K562 (cell line): ENCODE measurements at regions not wholly inside any gene's neighbourhood (a gene's known extent, or its start where the extent isn't known, plus 50 kb on each side); places are given as distances from the start of the nearest gene placed in this dataset.

ENCODE experiments used
- HNRNPUL1 ChIP-seq: fragments of 200-400 bp; formaldehyde crosslinking; IDR thresholded peaks from 2 replicates; pipeline ENCODE4 v1.6.1; 2017; ENCODE audit warnings: low read length
- MAFF ChIP-seq: IDR thresholded peaks from 2 replicates; pipeline ENCODE4 v1.6.1; 2012; ENCODE audit warnings: low read length, improper control_type of control experiment
- NR2C1 ChIP-seq, 2 experiments: fragments of 450-650 bp; IDR thresholded peaks; 2 replicates each; pipeline ENCODE4 v1.6.1; 2017; ENCODE audit warnings: mild to moderate bottlenecking in 2 of 2, antibody characterized with exemption in 1 of 2, inconsistent platforms in 1 of 2, missing compliant biosample characterization in 1 of 2, missing genetic modification characterization in 1 of 2
- NR3C1 ChIP-seq: sonication (generic); formaldehyde crosslinking; IDR thresholded peaks from 2 replicates; pipeline ENCODE4 v1.8.1; 2022; ENCODE audit warnings: missing genetic modification reagents
- SREBF1 ChIP-seq: fragments of 150-350 bp; IDR thresholded peaks from 2 replicates; pipeline ENCODE4 v1.6.1; 2014; ENCODE audit warnings: antibody characterized with exemption, low read depth, low read length, borderline replicate concordance
- SREBF2 ChIP-seq: sonication (generic); formaldehyde crosslinking; IDR thresholded peaks from 2 replicates; pipeline ENCODE4 v1.4.0; 2020; ENCODE audit warnings: mild to moderate bottlenecking, missing genetic modification reagents
- ZBTB17 ChIP-seq: fragments of 450-650 bp; formaldehyde crosslinking; IDR thresholded peaks from 2 replicates; pipeline ENCODE4 v1.4.0; 2020; ENCODE audit warnings: mild to moderate bottlenecking
- ZFPM2 ChIP-seq: fragments of 250-450 bp; sonication (Bioruptor Pico); IDR thresholded peaks from 2 replicates; pipeline ENCODE4 v1.5.1; 2022; ENCODE audit warnings: mild to moderate bottlenecking
- ZNF280B ChIP-seq: fragments of 250-450 bp; sonication (Bioruptor Pico); IDR thresholded peaks from 2 replicates; pipeline ENCODE4 v1.5.1; 2021; ENCODE audit warnings: mild to moderate bottlenecking
- TF ChIP-seq, protein P1 (sequence below), 3 experiments: IDR thresholded peaks in 2 of 3; conservative IDR thresholded peaks in 1 of 3; 2 replicates each; pipeline ENCODE4 v1.5.1; 2011 to 2012; ENCODE audit warnings: low read length in 3 of 3, mild to moderate bottlenecking in 3 of 3, control low read depth in 2 of 3, improper control_type of control experiment in 1 of 3, inconsistent platforms in 1 of 3, low read depth in 1 of 3, mixed read lengths in 1 of 3, moderate library complexity in 1 of 3; ENCODE audit not compliant: insufficient read depth in 2 of 3

DNA sequence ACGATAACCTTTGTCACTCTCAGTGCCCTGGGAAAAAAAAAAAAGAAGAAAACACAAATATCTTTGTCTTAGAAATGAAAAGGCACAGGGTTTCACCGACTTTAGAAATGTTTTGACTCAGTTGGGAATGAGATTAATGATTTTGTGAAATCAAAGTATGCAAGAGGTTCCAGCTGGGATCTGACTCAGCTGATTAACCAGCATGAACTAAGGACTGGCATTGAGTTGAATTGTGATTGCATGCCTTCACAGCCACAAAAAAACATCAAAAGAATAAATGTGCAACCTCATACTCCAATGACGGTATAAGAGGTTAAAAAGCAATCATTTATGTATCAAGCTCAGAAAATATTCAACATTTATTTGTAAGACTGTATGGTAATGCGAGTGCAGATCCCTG lies 566.6 kb upstream of the DSEL start (continued):
- TF ChIP-seq ZNF280B (CRISPR knock-in tag) (no peak), NR2C1 (IDR thresholded peaks at IDR 0.05) (no peak), NR2C1 (tag; IDR thresholded peaks at IDR 0.05) (no peak), HNRNPUL1 (no peak), MAFF (no peak), ZFPM2 (CRISPR knock-in tag) (no peak), SREBF2 (CRISPR knock-in tag) (no peak), SREBF1 (no peak), ZBTB17 (CRISPR knock-in tag) (no peak), NR3C1 (no peak)
- TF ChIP-seq, protein P1, sequence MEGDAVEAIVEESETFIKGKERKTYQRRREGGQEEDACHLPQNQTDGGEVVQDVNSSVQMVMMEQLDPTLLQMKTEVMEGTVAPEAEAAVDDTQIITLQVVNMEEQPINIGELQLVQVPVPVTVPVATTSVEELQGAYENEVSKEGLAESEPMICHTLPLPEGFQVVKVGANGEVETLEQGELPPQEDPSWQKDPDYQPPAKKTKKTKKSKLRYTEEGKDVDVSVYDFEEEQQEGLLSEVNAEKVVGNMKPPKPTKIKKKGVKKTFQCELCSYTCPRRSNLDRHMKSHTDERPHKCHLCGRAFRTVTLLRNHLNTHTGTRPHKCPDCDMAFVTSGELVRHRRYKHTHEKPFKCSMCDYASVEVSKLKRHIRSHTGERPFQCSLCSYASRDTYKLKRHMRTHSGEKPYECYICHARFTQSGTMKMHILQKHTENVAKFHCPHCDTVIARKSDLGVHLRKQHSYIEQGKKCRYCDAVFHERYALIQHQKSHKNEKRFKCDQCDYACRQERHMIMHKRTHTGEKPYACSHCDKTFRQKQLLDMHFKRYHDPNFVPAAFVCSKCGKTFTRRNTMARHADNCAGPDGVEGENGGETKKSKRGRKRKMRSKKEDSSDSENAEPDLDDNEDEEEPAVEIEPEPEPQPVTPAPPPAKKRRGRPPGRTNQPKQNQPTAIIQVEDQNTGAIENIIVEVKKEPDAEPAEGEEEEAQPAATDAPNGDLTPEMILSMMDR (IDR thresholded peaks at IDR 0.05 in 2 of 3, conservative IDR thresholded peaks at IDR 0.05 in 1 of 3; ENCODE audit: insufficient read depth in 2 of 3, low read depth in 1 of 3, low read length in 3 of 3) = no peak
